Neural cell (in vitro differentiated cells): ENCODE measurements at regions not wholly inside any gene's neighbourhood (a gene's known extent, or its start where the extent isn't known, plus 50 kb on each side); places are given as distances from the start of the nearest gene placed in this dataset.
"Not testable (repeated sequence)": the region's sequence is repeated elsewhere in the genome, so short reads cannot be mapped to it uniquely, and the experiment has no call there.

Experiments
- H2AFZ ChIP-seq: fragments of 200-600, 300-800 bp; sonication (generic), shearing (Covaris generic); 2 replicates; pipeline ENCODE4 v1.6.0; 2014; ENCODE audit warnings: low read depth, mild to moderate bottlenecking, antibody characterized with exemption, low read length, moderate library complexity
- H3F3A ChIP-seq: fragments of 200-600 bp; shearing (Covaris generic); 2 replicates; pipeline ENCODE4 v1.6.1; 2016; ENCODE audit warnings: mild to moderate bottlenecking, moderate library complexity, mixed read lengths, antibody characterized with exemption, low read length; ENCODE audit not compliant: insufficient read depth, poor library complexity, severe bottlenecking
- H3K27ac ChIP-seq: fragments of 200-600, 300-800 bp; sonication (generic), shearing (Covaris generic); 2 replicates; pipeline ENCODE4 v1.5.1; 2014; ENCODE audit warnings: mild to moderate bottlenecking, low read length, moderate library complexity
- H3K27me3 ChIP-seq: fragments of 300-800, 200-600 bp; sonication (generic), shearing (Covaris generic); 2 replicates; pipeline ENCODE4 v1.6.0; 2014; ENCODE audit warnings: mild to moderate bottlenecking, low read depth, low read length, moderate library complexity; ENCODE audit not compliant: insufficient read depth
- H3K36me3 ChIP-seq: fragments of 300-800, 200-600 bp; sonication (generic), shearing (Covaris generic); 2 replicates; pipeline ENCODE4 v1.5.1; 2014; ENCODE audit warnings: mild to moderate bottlenecking, antibody characterized with exemption, low read length, moderate library complexity; ENCODE audit not compliant: insufficient read depth
- H3K4me2 ChIP-seq: fragments of 300-800, 200-600 bp; sonication (generic), shearing (Covaris generic); 2 replicates; pipeline ENCODE4 v1.6.0; 2014; ENCODE audit warnings: mild to moderate bottlenecking, low read length
- H3K4me3 ChIP-seq: fragments of 300-800, 200-600 bp; sonication (generic), shearing (Covaris generic); 2 replicates; pipeline ENCODE4 v1.5.1; 2014; ENCODE audit warnings: mild to moderate bottlenecking, low read length, moderate library complexity
- H3K79me2 ChIP-seq: fragments of 200-600 bp; shearing (Covaris generic); replicated peaks from 2 replicates; pipeline ENCODE4 v1.6.0; 2014; ENCODE audit warnings: mild to moderate bottlenecking, low read length, moderate library complexity; ENCODE audit not compliant: insufficient read depth
- H3K9ac ChIP-seq: fragments of 300-800, 200-600 bp; sonication (generic), shearing (Covaris generic); 2 replicates; pipeline ENCODE4 v1.6.1; 2016; ENCODE audit warnings: mild to moderate bottlenecking, low read length, mixed read lengths
- H3K9me2 ChIP-seq: fragments of 200-600 bp; shearing (Covaris generic); 2 replicates; pipeline ENCODE4 v1.6.1; 2016; ENCODE audit warnings: mild to moderate bottlenecking, low read length, mixed read lengths; ENCODE audit not compliant: insufficient read depth
- H3K9me3 ChIP-seq: fragments of 200-600, 300-800 bp; sonication (generic), shearing (Covaris generic); 2 replicates; pipeline ENCODE4 v1.6.1; 2016; ENCODE audit warnings: mild to moderate bottlenecking, mixed run types, low read length, moderate library complexity, mixed read lengths
- H4K20me1 ChIP-seq: fragments of 200-600 bp; shearing (Covaris generic); 2 replicates; pipeline ENCODE4 v1.6.1; 2016; ENCODE audit warnings: mild to moderate bottlenecking, mixed run types; ENCODE audit not compliant: insufficient read depth

DNA sequence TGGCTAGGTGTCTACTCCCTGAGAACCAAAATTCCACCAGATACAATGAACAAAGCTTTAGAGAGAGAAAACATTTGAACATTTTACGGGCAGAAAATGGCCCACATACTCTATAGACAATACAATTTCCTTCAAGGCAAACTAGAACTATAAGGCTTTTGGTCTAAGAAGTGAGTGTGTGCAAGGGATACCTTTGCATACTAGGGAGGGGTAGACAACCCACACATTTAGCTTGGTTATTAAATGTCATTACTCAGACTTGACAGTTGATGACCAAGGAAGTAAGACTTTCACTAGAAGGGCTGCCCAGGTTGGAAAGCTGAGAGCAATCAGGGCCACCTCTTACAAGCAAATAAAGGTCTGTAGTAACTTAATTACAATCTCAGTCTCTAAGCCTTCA lies 64.0 kb upstream of the PLEKHM1 start:
- not testable (repeated sequence) for H3K9ac ChIP-seq, H3K79me2 ChIP-seq, H2AFZ ChIP-seq, H3F3A ChIP-seq, H3K27ac ChIP-seq, H3K36me3 ChIP-seq, H3K9me2 ChIP-seq, H3K9me3 ChIP-seq, H4K20me1 ChIP-seq, H3K4me2 ChIP-seq, H3K27me3 ChIP-seq, H3K4me3 ChIP-seq

DNA sequence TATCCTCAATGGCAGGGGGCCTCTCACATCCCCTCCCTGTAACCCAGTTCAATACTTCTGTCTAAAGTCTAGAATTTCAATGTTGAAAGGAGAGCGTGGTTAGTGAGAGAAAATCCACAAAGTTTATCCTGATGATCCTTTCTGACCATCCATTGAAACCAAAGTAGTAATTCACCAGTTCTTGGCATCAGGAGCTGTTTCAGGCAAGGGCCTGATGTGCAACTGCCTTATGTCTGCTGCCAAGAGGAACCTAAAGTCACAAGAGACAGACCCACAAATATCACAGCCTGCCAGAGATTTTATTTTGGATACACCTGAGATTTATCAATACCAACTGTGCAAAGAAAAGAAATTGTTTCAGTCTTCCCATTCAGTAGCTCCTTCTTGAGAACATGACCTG lies 68.3 kb upstream of the PLEKHM1 start:
- not testable (repeated sequence) for H3K4me2 ChIP-seq, H4K20me1 ChIP-seq, H3K27ac ChIP-seq, H2AFZ ChIP-seq, H3K36me3 ChIP-seq, H3K27me3 ChIP-seq, H3K4me3 ChIP-seq, H3K9me3 ChIP-seq, H3F3A ChIP-seq, H3K9ac ChIP-seq, H3K9me2 ChIP-seq, H3K79me2 ChIP-seq

DNA sequence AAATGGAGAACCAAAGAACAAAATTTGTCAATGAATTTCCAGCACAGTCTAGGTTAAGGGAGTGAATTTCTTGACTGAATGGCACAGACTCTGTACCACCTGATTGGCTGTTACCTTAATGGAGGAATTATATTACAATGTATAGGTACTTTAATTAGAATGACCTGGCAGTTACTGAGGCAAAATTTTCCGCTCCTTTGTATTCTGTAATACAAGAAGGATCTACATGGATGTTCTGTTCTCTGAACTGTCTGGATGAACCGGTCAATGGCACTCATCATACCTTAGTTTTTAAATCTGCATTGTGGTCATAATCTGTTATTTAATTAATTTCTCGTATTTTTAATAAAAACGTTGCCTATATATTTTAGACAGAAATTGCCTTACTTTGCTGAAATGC lies 72.3 kb upstream of the PLEKHM1 start:
- H3K27ac ChIP-seq, H2AFZ ChIP-seq, H3K27me3 ChIP-seq, H3K9ac ChIP-seq, H3K4me2 ChIP-seq, H3K9me3 ChIP-seq, H3K9me2 ChIP-seq, H3K4me3 ChIP-seq, H3K79me2 ChIP-seq, H4K20me1 ChIP-seq, H3F3A ChIP-seq, H3K36me3 ChIP-seq: not testable (repeated sequence)

DNA sequence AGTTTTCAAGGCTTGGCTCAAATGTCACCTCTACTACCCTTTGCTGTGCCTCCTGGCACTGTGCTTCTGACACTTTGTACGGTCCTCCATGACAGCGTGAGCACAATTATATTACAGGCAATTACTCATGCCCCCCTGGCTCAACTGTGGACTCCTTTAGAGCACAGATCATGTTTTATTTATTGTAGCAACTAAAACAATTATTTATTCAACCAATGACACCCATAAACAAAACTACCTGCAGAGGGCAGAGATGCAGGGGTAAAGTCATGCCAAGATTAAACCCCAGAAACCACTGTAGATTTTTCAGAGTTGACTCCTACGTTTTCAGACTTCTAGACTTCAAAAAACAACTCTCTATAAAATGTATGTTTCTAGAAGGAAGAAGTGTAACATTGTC lies 72.8 kb upstream of the PLEKHM1 start:
- H3K9me3 ChIP-seq, H3K27me3 ChIP-seq, H3K27ac ChIP-seq, H3K9me2 ChIP-seq, H3K4me2 ChIP-seq, H4K20me1 ChIP-seq, H3F3A ChIP-seq, H2AFZ ChIP-seq, H3K79me2 ChIP-seq, H3K4me3 ChIP-seq, H3K9ac ChIP-seq, H3K36me3 ChIP-seq: not testable (repeated sequence)

DNA sequence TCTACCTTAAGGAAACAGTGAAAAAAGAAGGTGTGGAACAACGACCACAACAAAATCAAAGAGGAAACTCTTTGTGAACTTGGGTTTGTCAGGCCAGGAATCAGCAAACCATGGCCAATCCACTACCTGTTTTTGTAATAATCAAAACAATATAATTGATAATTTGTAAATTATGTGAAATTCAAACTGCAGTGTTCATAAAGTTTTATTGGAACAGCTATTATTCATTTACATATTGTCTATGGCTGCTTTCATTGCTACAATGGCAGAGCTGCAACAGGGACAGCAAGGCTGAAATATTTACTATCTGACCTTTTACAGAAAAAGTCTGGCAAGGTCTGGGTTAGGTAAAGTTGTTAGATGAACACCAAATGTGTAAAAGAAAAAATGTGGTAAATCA lies 77.8 kb upstream of the PLEKHM1 start:
- not testable (repeated sequence) for H3K79me2 ChIP-seq

DNA sequence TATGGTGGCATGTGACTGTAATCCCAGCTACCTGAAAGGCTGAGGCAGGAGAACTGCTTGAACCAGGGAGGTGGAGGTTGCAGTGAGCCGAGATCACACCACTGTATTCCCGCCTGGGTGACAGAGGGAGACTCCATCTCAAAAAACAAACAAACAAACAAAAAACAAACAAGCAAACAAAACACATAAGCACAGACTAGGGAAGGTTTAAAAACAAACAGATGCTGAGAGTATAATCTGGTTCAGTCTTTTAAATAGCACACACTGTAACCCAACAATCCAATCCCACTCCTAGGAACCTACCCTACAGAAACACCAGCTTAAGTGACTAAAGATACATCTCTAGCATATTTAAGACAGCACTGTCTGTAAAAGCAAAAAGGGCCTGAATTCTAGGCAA lies 82.8 kb upstream of the PLEKHM1 start:
- H3F3A ChIP-seq, H3K4me2 ChIP-seq, H3K9ac ChIP-seq, H3K4me3 ChIP-seq, H2AFZ ChIP-seq, H3K27me3 ChIP-seq, H3K9me2 ChIP-seq, H4K20me1 ChIP-seq, H3K9me3 ChIP-seq, H3K36me3 ChIP-seq, H3K27ac ChIP-seq: not testable (repeated sequence)
- peaks cover 47% of the 10 kb centered on the region for H3K79me2 ChIP-seq

More for the DNA sequence above, 77.8 kb upstream of the PLEKHM1 start:
- not testable (repeated sequence) for H3K9me3 ChIP-seq, H3K9me2 ChIP-seq, H3K27ac ChIP-seq, H3F3A ChIP-seq, H3K9ac ChIP-seq, H2AFZ ChIP-seq, H3K4me2 ChIP-seq, H3K4me3 ChIP-seq, H3K36me3 ChIP-seq, H3K27me3 ChIP-seq, H4K20me1 ChIP-seq
